CD4-positive, alpha-beta T cell treated with Interleukin-6 for 4 hours (primary cell): ENCODE measurements at regions not wholly inside any gene's neighbourhood (a gene's known extent, or its start where the extent isn't known, plus 50 kb on each side); places are given as distances from the start of the nearest gene placed in this dataset.
"Not testable (repeated sequence)": the region's sequence is repeated elsewhere in the genome, so short reads cannot be mapped to it uniquely, and the experiment has no call there.

Source experiments
- DNase-seq: peaks from one replicate; pipeline ENCODE4 v3.0.0-alpha.2; 2020; ENCODE audit warnings: mixed read lengths

DNA sequence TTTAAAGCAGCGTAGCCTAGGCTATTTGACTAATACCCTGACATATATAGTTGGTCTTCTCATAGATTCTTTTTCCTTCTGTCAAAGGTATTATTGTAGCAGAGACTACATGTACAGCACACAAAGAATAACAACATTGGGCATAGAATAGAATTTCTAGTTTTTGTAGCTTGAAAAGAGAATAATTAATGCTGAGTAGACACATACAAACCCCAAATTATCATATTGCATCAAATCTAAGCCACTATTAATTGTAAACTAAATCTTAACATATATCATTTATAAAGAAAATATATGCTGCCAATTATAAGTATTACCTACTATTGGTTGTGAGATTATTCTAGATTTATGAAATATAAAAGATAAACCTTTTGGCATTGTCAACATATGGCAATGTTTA is 574.5 kb downstream of the SLCO4C1 start:
- DNase-seq = no peak

- no peak for DNase-seq
Measured at GRCh38 chr5:101720033-101720432, 576.1 kb downstream of the SLCO4C1 start.

GRCh38 chr5:101717721-101718120 is 578.4 kb downstream of the SLCO4C1 start:
- no peak for DNase-seq

DNA sequence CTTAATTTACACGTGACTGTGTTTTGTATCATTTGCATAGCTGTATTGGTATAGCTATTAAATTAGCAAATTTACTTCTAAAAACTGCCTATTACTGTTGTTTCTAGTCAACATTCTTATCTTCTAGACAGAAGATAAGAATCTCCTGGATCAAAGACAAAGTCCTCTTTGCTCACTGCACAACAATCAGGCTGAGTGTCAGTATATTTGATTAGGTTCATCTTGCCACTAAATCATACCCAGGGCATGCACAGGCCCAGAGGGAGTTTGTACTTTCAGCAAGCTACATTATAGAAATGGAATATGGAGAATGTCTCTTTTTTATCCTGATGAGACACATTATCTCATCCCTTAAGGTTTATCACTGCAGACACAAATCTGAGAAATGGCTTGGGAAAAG is 579.1 kb downstream of the SLCO4C1 start:
- DNase-seq = no peak

GRCh38 chr5:101715790-101716189 is 580.3 kb downstream of the SLCO4C1 start:
- DNase-seq = not testable (repeated sequence)

DNA sequence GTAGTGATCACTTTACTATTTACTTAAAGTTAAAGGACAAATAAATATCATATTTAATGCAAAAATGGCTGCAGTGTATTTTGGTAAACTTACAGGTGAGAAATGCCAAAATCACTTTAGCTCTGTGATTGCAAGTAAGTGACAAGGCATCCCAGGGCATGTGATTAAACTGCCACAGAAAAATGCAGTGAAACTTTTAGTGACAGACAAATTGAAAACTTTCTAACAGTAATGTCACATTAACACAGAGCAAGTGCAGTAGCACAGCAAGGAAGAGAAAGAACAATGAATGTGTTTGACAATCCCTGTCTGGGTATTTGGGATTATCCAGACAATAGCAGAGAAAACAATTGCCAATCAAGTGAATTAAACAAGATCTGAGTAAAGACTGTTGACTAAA is 606.8 kb downstream of the SLCO4C1 start:
- no peak for DNase-seq

- no peak for DNase-seq
Measured at GRCh38 chr5:101688156-101688555, 607.9 kb downstream of the SLCO4C1 start.

DNA sequence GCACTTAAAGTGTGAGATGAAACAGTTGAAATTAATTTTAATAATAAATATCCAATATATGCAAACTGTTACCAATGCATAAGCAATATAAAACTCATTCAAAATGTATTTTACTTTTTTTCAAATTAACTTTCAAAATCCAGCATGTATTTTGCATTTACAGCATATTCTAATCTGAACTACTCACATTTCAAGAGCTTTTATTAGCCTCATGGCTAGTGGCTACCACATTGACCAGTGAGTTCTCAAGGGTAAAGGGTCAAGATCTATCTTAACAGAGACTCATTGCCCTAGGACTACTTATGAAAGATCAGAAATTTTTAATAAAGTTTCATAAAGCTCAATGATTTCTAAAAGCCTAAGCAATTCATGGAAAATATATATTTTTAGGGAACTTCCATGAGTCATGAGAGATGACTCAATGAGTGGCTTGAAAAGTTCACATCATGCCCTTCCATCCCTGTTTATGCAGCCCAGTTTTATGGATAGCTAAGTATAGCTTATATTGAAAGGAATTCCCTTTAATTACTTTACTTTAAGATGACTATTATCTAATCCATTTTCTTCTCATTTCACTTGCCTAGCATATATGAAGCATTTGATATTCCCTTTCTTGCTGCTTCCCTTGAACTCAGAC is 608.6 kb downstream of the SLCO4C1 start:
- DNase-seq = no peak

DNA sequence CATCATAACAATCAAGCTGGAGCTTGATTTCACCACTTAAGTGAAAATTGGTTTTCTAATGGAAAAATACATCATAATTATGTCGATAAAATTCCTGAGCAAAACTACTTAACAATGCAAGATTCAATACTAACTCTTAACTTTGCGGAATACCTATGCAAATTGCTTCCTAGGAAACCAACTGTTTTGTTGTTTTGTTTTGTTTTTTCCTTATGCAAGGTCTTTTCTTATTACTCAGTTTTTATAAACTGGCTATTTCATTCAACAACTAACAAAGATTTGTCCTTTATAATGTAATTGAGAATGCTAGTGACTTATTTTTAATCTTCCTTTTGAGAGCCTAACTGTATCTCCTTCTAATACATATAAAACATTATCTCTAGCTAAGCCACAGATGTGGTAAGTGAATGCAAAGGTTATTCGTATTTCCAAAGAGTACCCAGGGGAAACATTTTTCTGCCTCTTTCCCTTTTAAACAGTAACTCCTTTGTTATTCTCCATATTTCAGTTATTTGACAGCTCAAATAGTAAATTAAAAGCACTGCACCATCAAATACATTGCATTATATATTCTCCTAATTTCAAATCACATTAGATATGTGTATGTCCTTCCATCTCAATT is 609.4 kb downstream of the SLCO4C1 start:
- DNase-seq = no peak

DNA sequence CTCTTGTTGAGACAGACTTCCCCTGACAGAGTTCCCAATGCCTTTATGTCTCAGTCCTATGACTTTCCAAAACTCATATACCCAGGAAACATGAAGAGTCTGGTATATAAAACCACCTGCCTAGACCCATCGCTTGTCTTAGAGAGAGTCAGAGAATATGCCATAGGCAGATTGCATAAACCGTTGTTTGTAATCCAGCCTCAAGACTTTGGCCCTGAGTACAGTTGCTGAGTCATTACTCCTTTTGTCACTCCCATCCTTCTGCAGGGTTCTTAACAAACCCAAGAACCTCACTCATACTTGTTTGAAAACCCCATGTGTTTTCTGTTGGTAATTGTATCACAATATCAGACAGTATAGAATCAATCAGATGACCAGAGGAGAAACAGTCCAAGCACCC is 616.3 kb downstream of the SLCO4C1 start:
- DNase-seq = no peak

- DNase-seq = peak; percentile 5
Measured at GRCh38 chr5:101678481-101679193, 617.4 kb downstream of the SLCO4C1 start.

DNA sequence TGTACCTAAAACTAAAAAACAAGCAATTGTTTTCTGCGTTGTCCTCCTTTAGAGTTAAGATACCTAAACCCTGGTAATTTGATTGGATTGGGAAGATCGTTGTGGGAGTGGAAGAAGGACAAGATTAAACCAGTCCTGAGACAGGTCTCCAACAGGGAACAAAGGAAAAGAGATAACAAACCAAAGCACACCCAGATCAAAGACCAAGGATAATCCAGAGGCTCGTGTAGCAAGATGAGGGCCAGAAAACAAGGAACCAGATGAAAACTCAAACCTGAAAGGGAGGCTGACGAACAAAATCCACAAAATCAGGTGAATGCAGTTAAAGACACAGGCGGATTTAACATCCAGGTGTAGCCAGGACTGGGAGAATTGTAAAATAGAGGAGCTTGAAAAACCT is 618.1 kb downstream of the SLCO4C1 start:
- no peak for DNase-seq

DNA sequence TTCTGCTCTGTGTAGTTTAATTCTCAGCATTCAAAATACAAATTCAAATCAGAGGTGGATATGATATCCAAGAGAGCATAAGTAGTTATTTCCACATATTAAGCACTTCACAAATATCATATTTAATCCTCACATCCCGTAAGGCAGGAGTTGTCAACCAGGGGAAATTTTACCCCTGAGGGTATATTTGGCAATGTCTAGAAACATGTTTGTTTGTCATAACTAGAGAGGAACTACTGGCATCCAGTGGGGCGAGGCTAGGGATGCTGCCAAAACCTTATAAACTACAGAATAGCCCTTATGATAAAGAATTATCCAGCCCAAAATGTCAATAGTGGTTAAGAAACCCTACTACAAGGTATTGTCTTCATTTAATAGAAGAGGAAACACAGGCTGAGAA is 619.4 kb downstream of the SLCO4C1 start:
- DNase-seq = no peak

DNA sequence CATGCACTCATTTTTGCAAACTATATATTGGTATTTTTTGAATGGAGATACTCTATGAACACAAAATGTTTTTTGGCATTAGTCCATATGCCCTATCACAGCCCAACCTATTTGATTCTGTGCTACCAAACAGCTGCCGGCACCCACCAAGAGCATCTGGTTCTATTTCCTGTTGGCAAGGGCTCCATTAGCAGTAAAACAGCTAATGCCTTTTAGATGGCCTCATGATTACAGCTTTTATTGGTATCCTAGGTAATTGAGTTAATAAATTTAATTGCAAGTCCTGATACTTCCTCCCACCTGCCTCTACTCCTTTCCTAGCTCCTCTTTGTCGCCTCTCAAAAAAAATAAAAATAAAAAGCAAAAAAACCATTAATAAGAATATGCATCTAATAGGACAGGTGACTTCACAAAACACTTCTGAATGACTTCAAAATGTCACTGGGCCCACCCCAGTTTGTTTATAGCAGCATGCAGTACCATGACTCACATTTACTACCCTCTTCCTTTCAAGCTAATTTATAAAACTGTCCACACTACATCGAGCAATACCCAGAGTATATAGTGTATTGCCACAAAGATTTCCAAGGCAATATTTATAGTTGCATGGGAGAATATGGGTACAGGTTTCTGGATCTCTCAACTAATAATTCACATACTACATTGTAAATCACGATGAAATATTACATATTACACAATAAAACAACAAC is 620.4 kb downstream of the SLCO4C1 start:
- DNase-seq = no peak

DNA sequence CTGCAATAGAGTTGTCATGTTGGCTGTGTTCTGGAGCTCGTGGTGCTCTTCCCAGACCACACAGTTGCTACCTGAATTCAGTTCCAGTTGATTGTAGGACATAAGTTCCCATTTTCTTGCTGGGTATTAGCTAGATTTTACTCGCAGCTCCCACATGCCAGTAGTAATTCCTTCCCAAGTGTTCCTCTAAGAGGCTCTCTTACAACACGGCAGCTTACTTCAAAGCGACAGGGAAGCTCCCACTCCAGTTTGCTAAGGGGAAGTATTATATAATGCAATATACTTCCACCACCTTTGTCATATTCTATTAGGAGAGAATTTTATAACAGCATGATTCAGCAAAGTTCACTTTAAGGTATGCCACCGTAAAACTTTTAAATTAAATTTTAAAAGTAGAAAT is 623.0 kb downstream of the SLCO4C1 start:
- DNase-seq = no peak

- no peak for DNase-seq
Measured at GRCh38 chr5:101664071-101664791, 631.9 kb downstream of the SLCO4C1 start.

GRCh38 chr5:101663543-101663942 is 632.5 kb downstream of the SLCO4C1 start:
- DNase-seq = no peak

DNA sequence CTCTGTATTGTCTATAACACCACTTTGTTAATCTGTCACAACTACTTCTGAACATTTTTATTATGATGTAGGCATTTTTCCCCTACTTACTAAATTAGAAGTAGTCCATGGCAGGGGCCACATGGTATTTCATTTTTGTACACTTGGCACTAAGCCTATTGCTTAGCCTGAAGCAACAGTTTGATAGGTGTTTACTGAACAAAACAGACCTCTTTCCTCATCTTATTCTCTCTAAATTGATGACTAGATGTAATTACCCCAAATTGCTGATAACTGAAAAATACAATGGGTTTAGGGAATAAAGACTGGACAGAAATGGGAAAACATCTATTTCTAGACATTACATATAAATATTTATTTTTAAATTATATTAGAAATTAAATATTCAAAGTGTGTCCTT is 633.8 kb downstream of the SLCO4C1 start:
- DNase-seq = no peak

DNA sequence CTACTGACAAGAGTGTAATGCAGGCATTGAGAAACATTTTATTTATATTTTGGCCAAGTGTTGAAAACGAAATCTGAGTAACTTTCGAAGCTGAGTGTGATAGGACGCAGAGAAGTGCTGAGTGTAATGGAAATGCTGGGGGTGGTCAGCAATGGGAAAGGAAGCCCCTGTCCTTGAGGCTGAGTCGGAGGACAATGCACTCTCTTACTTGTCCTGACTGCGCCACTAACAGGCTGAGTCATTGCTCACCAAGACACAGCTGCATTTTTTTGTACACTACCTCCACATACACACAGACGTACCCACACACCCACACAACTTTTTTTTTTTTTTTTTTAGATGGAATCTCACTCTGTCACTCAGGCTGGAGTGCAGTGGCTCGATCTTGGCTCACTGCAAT is 637.7 kb downstream of the SLCO4C1 start:
- DNase-seq = no peak

GRCh38 chr5:101653996-101654395 is 642.1 kb downstream of the SLCO4C1 start:
- DNase-seq = no peak

GRCh38 chr5:101647861-101648260 is 648.2 kb downstream of the SLCO4C1 start:
- DNase-seq = no peak

- no peak for DNase-seq
Measured at GRCh38 chr5:101643794-101644193, 652.3 kb downstream of the SLCO4C1 start.

- no peak for DNase-seq
Measured at GRCh38 chr5:101637599-101637998, 658.5 kb downstream of the SLCO4C1 start.
